Posterior cingulate gyrus (tissue), 11 donors: ENCODE measurements at regions not wholly inside any gene's neighbourhood (a gene's known extent, or its start where the extent isn't known, plus 50 kb on each side); places are given as distances from the start of the nearest gene placed in this dataset.

Experiments
- DNase-seq, 10 donors: peaks; one replicate each; pipeline versions ENCODE4 v3.0.0 to v3.0.0-alpha.2; 2020 to 2021; ENCODE audit warnings: mixed read lengths in 3 of 10
- intact Hi-C: fragments of 100-400 bp; cut with DNase I; formaldehyde crosslinking; loops from one replicate; pipeline ENCODE4 v1.15.1; 2023

DNA sequence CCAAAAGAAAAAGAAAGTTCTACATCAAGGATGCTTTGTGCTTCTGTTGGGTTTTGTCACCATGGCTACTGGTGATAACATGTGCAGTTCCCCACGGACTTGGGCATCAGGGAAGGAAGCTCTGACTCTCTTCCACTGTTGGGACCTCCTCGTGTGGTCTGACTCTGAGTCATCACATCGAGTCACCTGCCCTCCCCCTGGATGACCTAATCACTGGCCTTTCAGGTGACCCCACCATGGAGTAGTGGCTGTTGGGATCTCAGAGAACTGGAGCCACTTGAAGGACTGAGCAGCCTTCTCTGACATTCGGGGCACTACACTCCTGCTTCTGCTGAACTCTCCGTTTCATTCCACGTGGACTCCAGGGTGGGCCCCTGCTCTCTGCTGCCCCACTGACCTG, 60.8 kb upstream of the DOCK1 start:
- peak in 1 of 10 donors; percentile 37 for DNase-seq
- intact Hi-C loops: no loop called here

DNA sequence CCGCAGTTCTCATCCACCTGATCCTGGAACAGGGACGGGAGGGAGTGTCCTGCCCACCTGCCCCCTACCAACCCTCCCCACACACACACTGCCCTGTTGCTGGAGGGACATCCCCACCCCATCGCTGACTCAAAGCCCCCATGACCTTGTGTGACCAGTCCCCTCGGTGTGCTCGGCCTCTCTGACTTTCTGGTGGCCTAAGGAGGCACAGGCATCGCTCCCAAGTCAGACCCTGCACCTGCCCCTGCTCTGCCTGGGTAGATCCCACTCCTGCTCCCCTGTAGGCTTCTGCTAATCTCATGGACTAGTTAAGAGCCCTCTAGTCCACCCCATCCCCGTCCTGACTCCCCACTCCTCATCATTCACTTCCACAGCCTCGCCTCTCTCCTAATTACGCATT, 58.8 kb upstream of the DOCK1 start:
- intact Hi-C loops: no loop called here
- peak in 1 of 10 donors; percentile 51 for DNase-seq

DNA sequence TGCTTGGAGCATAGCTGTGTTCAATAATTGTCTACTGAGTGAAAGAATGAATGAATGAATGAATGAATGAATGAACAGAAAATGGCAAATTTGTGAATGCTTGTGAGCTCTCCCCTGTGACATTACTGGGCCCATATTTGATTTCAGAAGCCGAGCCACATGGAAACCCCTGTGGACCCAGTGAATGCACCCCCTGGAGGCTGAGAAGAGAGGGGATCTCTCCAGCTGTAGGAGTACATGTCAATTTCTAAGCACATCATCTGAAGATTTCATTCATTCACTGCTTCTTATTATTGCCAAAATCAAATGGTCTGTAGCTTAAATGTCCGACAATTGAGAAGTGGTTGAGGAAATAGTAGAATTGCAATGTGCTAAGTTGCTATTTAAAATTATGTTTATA, 58.3 kb upstream of the DOCK1 start:
- intact Hi-C loops: no loop called here
- DNase-seq: no peak

DNA sequence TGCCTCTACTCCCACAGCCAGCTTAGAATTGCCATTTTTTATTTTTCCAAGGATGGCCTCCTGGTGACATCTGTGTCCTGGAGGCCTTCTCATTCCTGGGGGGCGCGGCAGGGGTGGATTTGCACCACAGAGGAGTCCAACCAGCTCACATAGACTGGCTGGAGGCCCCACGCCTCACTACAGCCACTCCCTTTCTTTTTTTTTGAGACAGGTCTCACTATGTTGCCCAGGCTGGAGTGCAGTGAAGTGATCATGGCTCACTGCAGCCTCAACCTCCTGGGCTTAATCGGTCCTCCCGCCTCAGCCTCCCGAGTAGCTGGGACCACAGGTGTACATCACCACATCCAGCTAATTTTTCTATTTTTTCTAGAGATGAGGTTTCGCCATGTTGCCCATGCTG, 57.6 kb upstream of the DOCK1 start:
- DNase-seq: peak in 1 of 10 donors; percentile 44
- intact Hi-C loops: no loop called here

DNA sequence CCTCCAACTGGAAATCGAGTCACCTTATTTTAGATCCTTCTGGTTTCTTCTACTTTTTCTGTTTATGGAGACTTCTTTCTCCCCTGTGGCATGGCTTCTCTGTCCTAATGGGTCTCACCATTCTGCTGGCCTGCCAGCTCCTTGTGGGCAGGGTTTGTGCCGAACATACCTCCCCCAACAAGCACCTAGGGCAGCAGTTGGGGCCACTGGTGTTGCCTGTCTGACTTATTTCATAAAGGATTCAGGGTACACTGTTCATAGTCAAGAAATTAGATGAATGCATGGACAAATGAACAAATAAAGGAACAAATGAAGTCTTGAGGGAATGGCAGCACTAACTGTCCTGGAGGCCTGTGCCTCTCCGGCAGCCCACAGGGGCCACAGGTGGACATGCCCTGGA, 55.6 kb upstream of the DOCK1 start:
- intact Hi-C loops: no loop called here
- DNase-seq: peak in 1 of 10 donors; percentile 41

DNA sequence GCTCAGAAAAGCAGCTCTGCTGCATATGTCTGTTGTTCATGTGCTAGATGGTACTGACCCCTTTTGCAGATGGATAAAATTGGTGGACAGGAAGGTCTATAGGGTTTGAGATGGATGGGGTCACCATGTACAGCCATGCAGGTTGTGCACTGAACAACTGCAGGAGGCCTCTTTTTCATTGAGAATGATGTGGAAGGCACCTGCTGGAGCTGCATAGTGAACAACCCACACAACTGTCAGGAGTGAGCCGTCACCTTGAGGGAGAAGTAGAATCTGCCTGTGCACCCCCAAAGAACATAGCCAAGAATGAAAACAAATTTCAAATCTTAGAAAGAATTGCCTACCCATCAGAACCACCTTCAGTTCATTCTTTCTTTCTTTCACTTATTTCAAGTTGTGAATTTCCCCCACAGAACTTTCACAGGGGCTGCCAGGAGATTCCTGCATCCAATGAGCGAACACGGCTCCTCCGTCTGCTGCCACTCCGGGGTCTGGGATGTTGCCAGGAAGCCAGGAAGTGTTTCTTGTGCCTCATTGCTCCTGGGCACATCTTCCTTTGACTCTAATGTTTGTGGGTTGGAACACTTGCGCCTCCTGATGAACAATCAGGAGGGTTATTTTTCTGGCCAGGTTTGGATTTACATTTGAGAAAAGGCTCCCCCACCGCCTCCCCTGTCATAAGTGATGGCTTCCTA, 53.7 kb upstream of the DOCK1 start:
- intact Hi-C loops: no loop called here
- no peak for DNase-seq

DNA sequence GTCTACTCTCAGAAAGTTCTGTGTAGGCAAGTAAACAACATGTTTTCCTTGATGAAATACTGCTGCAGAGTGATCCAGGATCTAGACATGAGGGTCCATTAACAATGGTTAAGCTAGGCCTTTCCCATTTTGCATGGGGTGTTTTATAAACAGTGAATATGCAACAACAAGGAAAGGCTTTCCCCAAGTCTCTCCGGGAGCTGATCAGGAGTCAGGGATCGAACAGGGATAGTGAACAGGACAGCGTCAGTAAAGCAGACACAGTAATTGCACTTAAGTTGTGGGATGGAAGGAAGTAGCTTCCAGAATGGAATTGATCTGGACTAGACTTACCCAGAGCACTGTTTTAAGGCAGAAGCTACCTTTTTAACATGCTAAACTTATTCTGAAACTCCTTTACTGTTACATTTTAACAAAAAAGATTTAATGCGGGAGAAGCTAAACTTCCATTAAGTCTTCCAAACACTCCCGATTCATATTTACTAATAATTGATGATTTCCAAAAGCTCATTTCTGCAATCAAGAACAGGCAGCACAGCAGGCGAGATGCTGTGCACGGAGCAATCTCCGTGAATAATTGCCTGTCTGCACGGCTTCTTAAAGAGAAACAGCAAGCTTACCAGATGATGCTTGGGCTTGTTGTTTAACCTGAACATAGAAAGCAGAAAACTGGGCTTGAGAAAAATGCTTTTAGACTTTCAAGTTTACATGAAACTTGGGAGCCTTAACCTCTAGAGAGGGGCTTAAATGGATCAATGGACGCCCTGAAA, 50.3 kb upstream of the DOCK1 start:
- no peak for DNase-seq

More for the DNA sequence above, 50.3 kb upstream of the DOCK1 start:
- intact Hi-C loops: no loop called here
